Colonic mucosa (tissue), 4 donors: ENCODE measurements at regions not wholly inside any gene's neighbourhood (a gene's known extent, or its start where the extent isn't known, plus 50 kb on each side); places are given as distances from the start of the nearest gene placed in this dataset.

Source experiments
- DNase-seq: peaks from one replicate; pipeline ENCODE4 v3.0.0-alpha.2; 2020
- H3K27ac ChIP-seq: fragments of 200-600 bp; one replicate; pipeline ENCODE4 v1.8.0; 2021
- H3K27me3 ChIP-seq: fragments of 200-600 bp; one replicate; pipeline ENCODE4 v1.8.0; 2021
- H3K36me3 ChIP-seq: fragments of 200-600 bp; one replicate; pipeline ENCODE4 v1.8.0; 2021
- H3K4me1 ChIP-seq: fragments of 200-600 bp; one replicate; pipeline ENCODE4 v1.8.0; 2021; ENCODE audit warnings: mild to moderate bottlenecking
- H3K4me3 ChIP-seq: fragments of 200-600 bp; one replicate; pipeline ENCODE4 v1.8.0; 2021
- H3K9ac ChIP-seq, 2 donors: one replicate each; pipeline ENCODE4 v1.7.0; 2013; ENCODE audit warnings: control low read depth in 2 of 2, low read depth in 2 of 2, low read length in 2 of 2
- H3K9me3 ChIP-seq: fragments of 200-600 bp; one replicate; pipeline ENCODE4 v1.8.0; 2021
- intact Hi-C: fragments of 100-400 bp; cut with DNase I; formaldehyde crosslinking; loops from one replicate; pipeline ENCODE4 v1.14.1; 2022
- TF ChIP-seq, protein P1 (sequence below): fragments of 200-600 bp; IDR thresholded peaks from one replicate; pipeline ENCODE4 v1.8.0; 2022; ENCODE audit warnings: antibody characterized with exemption, mild to moderate bottlenecking
- donor health status: healthy.
- donor health status: DM: no; HTN: no; CAD: no.
- donor health status: DM: no; HTN: no; CAD: no.

DNA sequence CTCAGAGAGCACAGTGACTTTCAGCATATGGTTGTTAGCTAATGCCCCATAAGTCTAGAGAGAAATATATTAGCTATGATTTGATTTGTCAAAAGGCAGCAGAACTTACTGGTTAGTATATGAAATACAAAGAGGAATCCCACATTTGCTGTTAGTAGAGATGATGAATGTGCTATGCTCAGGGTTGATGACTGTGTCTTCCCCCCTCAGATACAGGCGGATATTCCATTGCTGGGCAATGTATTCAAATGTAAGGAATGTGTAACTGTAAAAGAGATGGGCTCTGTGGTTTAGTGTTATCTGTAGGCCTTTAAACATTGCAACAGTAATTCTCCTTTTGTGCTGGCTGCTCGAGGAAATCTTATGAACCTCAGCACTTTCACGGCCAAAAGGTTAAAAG is 528.9 kb upstream of the ARX start:
- H3K4me3 ChIP-seq, result no peak overlapping the region
- H3K36me3 ChIP-seq, result no peaks in the 10 kb centered on the region
- intact Hi-C loops, result no loop called here
- TF ChIP-seq, protein P1, sequence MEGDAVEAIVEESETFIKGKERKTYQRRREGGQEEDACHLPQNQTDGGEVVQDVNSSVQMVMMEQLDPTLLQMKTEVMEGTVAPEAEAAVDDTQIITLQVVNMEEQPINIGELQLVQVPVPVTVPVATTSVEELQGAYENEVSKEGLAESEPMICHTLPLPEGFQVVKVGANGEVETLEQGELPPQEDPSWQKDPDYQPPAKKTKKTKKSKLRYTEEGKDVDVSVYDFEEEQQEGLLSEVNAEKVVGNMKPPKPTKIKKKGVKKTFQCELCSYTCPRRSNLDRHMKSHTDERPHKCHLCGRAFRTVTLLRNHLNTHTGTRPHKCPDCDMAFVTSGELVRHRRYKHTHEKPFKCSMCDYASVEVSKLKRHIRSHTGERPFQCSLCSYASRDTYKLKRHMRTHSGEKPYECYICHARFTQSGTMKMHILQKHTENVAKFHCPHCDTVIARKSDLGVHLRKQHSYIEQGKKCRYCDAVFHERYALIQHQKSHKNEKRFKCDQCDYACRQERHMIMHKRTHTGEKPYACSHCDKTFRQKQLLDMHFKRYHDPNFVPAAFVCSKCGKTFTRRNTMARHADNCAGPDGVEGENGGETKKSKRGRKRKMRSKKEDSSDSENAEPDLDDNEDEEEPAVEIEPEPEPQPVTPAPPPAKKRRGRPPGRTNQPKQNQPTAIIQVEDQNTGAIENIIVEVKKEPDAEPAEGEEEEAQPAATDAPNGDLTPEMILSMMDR, result no peak
- no peaks in the 10 kb centered on the region for H3K27me3 ChIP-seq
- no peak overlapping the region for H3K27ac ChIP-seq
- H3K9ac ChIP-seq, result no peak overlapping the region
- DNase-seq, result no peak
- no peaks in the 10 kb centered on the region for H3K4me1 ChIP-seq
- no peaks in the 10 kb centered on the region for H3K9me3 ChIP-seq

DNA sequence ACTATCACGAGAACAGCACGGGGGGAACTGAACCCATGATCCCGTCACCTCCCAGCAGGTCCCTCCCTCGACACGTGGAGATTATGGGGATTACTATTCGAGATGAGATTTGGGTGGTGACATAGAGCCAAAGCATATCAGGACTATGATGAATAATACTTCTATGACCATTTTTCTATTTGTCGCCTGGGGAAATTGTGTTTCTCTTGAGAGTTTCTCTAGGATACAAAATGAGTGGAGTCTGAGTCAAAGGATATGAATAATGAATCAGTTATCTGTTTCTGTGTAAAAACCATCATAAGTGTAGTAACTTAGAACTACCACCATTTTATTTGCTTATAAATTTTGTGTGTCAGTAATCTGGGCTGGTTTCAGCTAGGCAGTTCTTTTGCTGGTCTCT is 533.0 kb upstream of the ARX start:
- Histone ChIP-seq H3K9ac (no peak overlapping the region), H3K27ac (no peak overlapping the region), H3K4me1 (no peaks in the 10 kb centered on the region), H3K9me3 (no peaks in the 10 kb centered on the region), H3K27me3 (no peaks in the 10 kb centered on the region), H3K36me3 (no peaks in the 10 kb centered on the region), H3K4me3 (no peak overlapping the region)
- TF ChIP-seq, protein P1, result no peak
- intact Hi-C loops, result no loop called here
- DNase-seq, result no peak

- no peaks in the 10 kb centered on the region for H3K27me3 ChIP-seq
- no peaks in the 10 kb centered on the region for H3K4me1 ChIP-seq
- H3K9me3 ChIP-seq, result no peaks in the 10 kb centered on the region
- TF ChIP-seq, protein P1, result no peak
- no peak overlapping the region for H3K9ac ChIP-seq
- H3K4me3 ChIP-seq, result no peak overlapping the region
- H3K36me3 ChIP-seq, result no peaks in the 10 kb centered on the region
- intact Hi-C loops, result no loop called here
- H3K27ac ChIP-seq, result no peak overlapping the region
- DNase-seq, result no peak
Measured at GRCh38 chrX:25555521-25555920, 539.8 kb upstream of the ARX start.

DNA sequence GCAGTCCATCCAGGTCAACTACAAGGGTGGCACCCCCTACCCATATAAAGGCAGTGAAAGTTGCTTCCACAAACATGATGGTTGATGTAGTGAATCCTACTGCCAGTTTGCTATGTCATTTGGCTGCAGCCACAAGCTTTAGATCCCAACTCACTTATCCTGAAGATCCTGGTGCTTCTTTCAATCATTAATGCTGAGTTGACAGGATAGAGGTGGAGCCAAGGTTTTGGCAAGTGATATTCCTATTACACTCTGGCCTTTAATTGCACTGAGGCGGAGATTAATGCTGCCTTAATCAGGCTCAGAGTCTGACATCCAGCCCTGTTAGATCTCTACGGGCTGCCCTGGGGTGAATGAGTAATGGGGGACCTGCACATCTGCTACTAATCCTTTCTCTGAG is 542.4 kb upstream of the ARX start:
- Histone ChIP-seq H3K4me1 (no peaks in the 10 kb centered on the region), H3K9me3 (no peaks in the 10 kb centered on the region), H3K9ac (no peak overlapping the region), H3K27ac (no peak overlapping the region), H3K27me3 (no peaks in the 10 kb centered on the region), H3K36me3 (no peaks in the 10 kb centered on the region), H3K4me3 (no peak overlapping the region)
- DNase-seq, result no peak
- TF ChIP-seq, protein P1, result no peak
- intact Hi-C loops, result no loop called here

- Histone ChIP-seq H3K4me3 (no peak overlapping the region), H3K4me1 (no peaks in the 10 kb centered on the region), H3K9ac (no peak overlapping the region), H3K27me3 (no peaks in the 10 kb centered on the region), H3K36me3 (no peaks in the 10 kb centered on the region), H3K9me3 (no peaks in the 10 kb centered on the region), H3K27ac (no peak overlapping the region)
- intact Hi-C loops, result no loop called here
- DNase-seq, result no peak
- TF ChIP-seq, protein P1, result no peak
Measured at GRCh38 chrX:25561190-25561589, 545.4 kb upstream of the ARX start.

DNA sequence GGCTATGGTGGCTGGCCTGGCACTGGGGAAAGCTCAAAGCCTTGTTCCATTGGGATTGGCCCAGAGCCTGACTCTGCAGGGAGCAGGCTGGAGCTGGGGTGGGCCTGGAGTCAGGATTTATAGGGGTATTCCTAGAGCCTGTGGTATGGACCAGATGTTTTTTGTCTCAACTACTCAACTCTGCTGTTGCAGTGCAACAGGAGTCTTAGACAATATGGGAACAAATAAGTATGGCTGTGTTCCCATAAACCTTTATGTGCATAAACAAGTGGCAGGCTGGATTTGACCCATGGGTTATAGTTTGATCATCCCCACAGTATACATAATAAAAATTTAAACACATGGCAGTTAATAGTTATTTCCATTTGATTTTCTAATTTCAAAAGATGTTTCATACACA is 557.9 kb upstream of the ARX start:
- Histone ChIP-seq H3K4me1 (no peaks in the 10 kb centered on the region), H3K36me3 (no peaks in the 10 kb centered on the region), H3K9ac (no peak overlapping the region), H3K27ac (no peak overlapping the region), H3K9me3 (no peaks in the 10 kb centered on the region), H3K4me3 (no peak overlapping the region), H3K27me3 (no peaks in the 10 kb centered on the region)
- TF ChIP-seq, protein P1, result no peak
- intact Hi-C loops, result no loop called here
- DNase-seq, result no peak
